ENCODE measurements at regions not wholly inside any gene's neighbourhood (a gene's known extent, or its start where the extent isn't known, plus 50 kb on each side); places are given as distances from the start of the nearest gene placed in this dataset.
"Not testable (repeated sequence)": the region's sequence is repeated elsewhere in the genome, so short reads cannot be mapped to it uniquely, and the experiment has no call there.

- H3K4me3 ChIP-seq (ENCODE audit: low read depth, low read length); DNase-seq (ENCODE audit: low read depth): not testable (repeated sequence)
Observed at GRCh38 chr2:161513295-161514032, 97.4 kb downstream of the TBR1 start.

- no peak for DNase-seq (ENCODE audit: low read depth)
- H3K4me3 ChIP-seq (ENCODE audit: low read depth, low read length): no peak overlapping the region
- TF ChIP-seq CTCF (IDR thresholded peaks at IDR 0.05; ENCODE audit: insufficient read depth, low read depth, low read length): no peak
Observed at GRCh38 chr2:161522796-161523195, 101.4 kb upstream of the SLC4A10 start.

GRCh38 chr2:161533218-161533617 lies 91.0 kb upstream of the SLC4A10 start:
- no peak overlapping the region for H3K4me3 ChIP-seq (ENCODE audit: low read depth, low read length)
- no peak for TF ChIP-seq CTCF (IDR thresholded peaks at IDR 0.05; ENCODE audit: insufficient read depth, low read depth, low read length)
- no peak for DNase-seq (ENCODE audit: low read depth)

GRCh38 chr2:161546635-161547034 lies 77.6 kb upstream of the SLC4A10 start:
- TF ChIP-seq CTCF (IDR thresholded peaks at IDR 0.05; ENCODE audit: insufficient read depth, low read depth, low read length): no peak
- no peak overlapping the region for H3K4me3 ChIP-seq (ENCODE audit: low read depth, low read length)
- no peak for DNase-seq (ENCODE audit: low read depth)

- no peak for DNase-seq (ENCODE audit: low read depth)
- no peak for TF ChIP-seq CTCF (IDR thresholded peaks at IDR 0.05; ENCODE audit: insufficient read depth, low read depth, low read length)
- H3K4me3 ChIP-seq (ENCODE audit: low read depth, low read length): no peak overlapping the region
Observed at GRCh38 chr2:161547130-161547529, 77.1 kb upstream of the SLC4A10 start.

GRCh38 chr2:161552015-161552414 lies 72.2 kb upstream of the SLC4A10 start:
- H3K4me3 ChIP-seq (ENCODE audit: low read depth, low read length): no peak overlapping the region
- peak; percentile 11 for DNase-seq (ENCODE audit: low read depth)
- TF ChIP-seq CTCF (IDR thresholded peaks at IDR 0.05; ENCODE audit: insufficient read depth, low read depth, low read length): no peak

GRCh38 chr2:161555826-161556225 lies 68.4 kb upstream of the SLC4A10 start:
- no peak for DNase-seq (ENCODE audit: low read depth)
- no peak for TF ChIP-seq CTCF (IDR thresholded peaks at IDR 0.05; ENCODE audit: insufficient read depth, low read depth, low read length)
- no peak overlapping the region for H3K4me3 ChIP-seq (ENCODE audit: low read depth, low read length)

All from fibroblast of villous mesenchyme (primary cell).